GM18909 (cell line): ENCODE measurements at regions not wholly inside any gene's neighbourhood (a gene's known extent, or its start where the extent isn't known, plus 50 kb on each side); places are given as distances from the start of the nearest gene placed in this dataset.

Source experiments
- ATAC-seq: cut with Tn5 transposase; IDR thresholded peaks from one replicate; pipeline ENCODE4 v1.9.1; 2021; ENCODE audit warnings: mild to moderate bottlenecking; ENCODE audit not compliant: unreplicated experiment, poor library complexity

- no peak for ATAC-seq
These were observed 58.8 kb upstream of the ZBED5 start for GRCh38 chr11:10916665-10917064.

GRCh38 chr11:10914050-10914449 is 56.2 kb upstream of the ZBED5 start:
- no peak for ATAC-seq

DNA sequence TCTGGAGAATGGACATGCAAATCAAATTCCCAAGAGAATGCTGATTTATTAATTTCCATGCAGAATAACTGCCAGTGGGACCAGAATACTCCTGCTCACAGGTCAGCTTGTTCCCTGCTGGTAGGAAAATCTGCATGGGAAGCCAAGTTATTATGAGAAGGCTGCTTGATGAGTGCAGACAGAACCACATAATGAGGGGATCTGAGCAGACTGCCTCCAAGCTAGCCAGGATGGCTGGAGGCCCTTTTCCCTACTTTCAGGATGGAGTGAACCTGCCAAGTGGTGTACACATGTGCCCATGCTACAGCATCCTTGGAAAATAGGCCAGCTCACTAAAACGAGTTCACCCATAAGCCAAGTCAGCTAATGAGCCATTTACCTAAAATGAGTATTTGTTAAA is 55.2 kb upstream of the ZBED5 start:
- no peak for ATAC-seq

DNA sequence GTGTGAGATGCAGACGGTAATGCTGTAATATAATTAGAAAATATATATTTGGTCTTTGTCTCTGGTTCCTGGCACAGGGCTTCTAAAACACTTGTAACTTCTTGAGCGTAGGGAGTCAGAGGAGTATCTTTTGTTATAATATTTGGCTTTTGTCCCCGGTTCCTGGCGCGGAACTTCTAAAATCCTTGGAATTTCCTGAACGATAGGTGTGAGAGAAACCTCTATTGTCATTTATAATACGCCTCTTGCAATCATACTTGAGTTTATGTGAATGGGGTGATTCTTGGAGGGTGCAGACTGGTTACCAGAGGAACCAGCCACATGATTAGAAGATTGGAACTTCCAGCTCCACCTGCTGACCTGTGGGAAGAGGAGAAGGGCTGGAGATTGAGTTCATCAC is 54.1 kb upstream of the ZBED5 start:
- no peak for ATAC-seq

- no peak for ATAC-seq
These were observed 51.5 kb upstream of the ZBED5 start for GRCh38 chr11:10909141-10909883.

DNA sequence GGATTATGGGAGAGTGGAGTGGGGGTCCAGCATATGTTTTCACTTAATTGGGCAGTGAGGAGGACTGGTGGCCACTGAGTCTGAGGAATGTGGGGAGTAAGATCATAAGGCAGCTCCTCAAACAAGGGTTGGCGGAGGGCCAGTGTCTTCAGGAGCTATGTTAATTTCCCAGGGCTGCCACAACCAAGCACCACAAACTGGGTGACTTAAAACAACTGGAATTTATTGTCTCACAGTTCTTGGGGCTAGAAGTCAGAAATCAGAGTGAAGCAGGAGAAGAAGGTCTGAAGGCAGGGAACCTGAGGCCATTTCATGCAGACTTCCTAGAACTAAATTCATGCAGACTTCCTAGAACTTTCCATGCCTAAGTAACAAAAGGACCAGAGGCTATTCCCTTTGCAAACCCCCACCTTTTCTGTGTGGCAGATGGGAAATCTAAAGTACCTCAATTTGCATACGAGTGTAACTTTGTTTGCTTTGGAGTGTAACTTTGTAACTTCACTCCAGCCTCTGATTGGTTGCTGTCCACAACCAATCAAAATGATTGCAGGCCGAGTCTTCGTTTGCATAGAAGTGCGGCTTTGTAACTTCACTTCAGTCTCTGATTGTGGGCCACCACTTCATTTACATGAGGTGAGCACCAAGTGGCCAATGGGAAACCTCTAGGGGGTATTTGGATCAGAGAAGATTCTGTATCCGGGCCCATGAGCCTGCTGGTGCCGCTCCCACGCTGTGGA is 50.5 kb upstream of the ZBED5 start:
- no peak for ATAC-seq
